ENCODE measurements at regions not wholly inside any gene's neighbourhood (a gene's known extent, or its start where the extent isn't known, plus 50 kb on each side); places are given as distances from the start of the nearest gene placed in this dataset.

GRCh38 chr5:61675015-61675692 is 343.1 kb downstream of the ZSWIM6 start:
- no peak for TF ChIP-seq CTCF (IDR thresholded peaks at IDR 0.05)
- no peak for TF ChIP-seq POLR2A (IDR thresholded peaks at IDR 0.05)

Data from lower leg skin (tissue), 3 donors.